HG03354 (cell line): ENCODE measurements at regions not wholly inside any gene's neighbourhood (a gene's known extent, or its start where the extent isn't known, plus 50 kb on each side); places are given as distances from the start of the nearest gene placed in this dataset.
"Not testable (repeated sequence)": the region's sequence is repeated elsewhere in the genome, so short reads cannot be mapped to it uniquely, and the experiment has no call there.

Experiments
- ATAC-seq: cut with Tn5 transposase; IDR thresholded peaks from one replicate; pipeline ENCODE4 v1.9.1; 2021; ENCODE audit warnings: mild to moderate bottlenecking; ENCODE audit not compliant: unreplicated experiment, poor library complexity, severe bottlenecking

GRCh38 chr16:10312008-10312407, 73.9 kb upstream of the ATF7IP2 start:
- no peak for ATAC-seq

- ATAC-seq, result peak; percentile 89
Measured at GRCh38 chr16:10312784-10313724, 72.8 kb upstream of the ATF7IP2 start.

DNA sequence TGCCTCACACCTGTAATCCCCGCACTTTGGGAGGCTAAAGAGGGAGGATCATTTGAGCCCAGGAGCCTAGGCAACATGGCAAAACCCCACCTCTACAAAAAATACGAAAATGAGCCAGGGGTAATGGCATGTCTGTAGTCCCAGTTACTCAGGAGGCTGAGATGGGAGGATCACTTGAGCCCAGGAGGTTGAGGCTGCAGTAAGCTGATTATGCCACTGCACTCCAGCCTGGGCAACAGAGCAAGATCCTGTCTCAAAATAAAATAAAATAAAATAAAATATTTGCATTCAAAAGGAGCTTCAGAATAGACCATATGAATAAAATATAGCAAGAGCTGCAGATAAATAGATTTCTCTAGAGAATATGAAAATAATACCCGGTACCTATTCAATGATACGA, 71.5 kb upstream of the ATF7IP2 start:
- no peak for ATAC-seq

- no peak for ATAC-seq
Measured at GRCh38 chr16:10314811-10315210, 71.0 kb upstream of the ATF7IP2 start.

GRCh38 chr16:10317425-10318001, 68.3 kb upstream of the ATF7IP2 start:
- no peak for ATAC-seq

GRCh38 chr16:10318798-10319500, 66.9 kb upstream of the ATF7IP2 start:
- ATAC-seq, result no peak

DNA sequence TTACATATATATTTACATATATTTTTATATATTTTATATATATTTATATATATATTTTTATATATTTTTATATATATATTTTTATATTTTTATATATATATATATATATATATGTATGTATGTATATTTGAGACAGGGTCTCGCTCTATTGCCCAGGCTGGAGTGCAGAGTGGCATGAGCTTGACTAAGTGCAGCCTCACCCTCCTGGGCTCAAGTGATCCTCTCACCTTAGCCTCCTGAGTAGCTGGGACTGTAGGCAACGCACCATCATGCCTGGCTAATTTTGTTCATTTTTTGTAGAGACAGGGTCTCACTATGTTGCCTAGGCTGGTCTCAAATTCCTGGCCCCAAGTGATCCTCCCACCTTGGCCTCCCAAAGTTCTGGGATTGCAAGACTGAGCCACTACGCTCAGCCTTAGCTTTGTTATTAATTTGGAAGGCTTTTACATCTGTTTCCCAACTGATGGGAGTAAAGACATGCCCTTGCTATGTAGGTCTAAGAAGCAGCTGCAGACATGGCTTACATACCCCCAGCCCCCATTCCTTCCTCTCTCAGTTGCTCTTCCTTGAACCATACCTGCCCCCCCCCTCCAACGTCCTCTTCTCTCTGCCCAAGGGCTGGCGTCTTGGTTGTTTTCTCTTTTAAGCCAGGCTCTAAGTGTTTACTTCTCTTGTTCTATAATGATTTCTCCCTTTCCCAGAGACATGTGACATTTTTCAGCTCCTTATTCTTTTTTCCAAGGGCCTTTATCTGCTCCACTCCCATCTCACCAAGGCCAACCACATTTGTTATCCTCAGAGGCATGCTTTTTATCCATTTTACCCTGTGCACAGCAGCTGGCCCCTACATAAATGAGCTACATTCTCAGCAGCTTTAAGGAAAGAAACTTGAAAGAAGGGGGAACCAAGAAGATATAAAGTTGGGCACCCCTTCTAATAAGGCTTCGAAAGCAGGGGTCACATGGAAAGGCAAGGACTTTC, 64.2 kb upstream of the ATF7IP2 start:
- no peak for ATAC-seq

- ATAC-seq, result no peak
Measured at GRCh38 chr16:10322723-10323527, 62.9 kb upstream of the ATF7IP2 start.

DNA sequence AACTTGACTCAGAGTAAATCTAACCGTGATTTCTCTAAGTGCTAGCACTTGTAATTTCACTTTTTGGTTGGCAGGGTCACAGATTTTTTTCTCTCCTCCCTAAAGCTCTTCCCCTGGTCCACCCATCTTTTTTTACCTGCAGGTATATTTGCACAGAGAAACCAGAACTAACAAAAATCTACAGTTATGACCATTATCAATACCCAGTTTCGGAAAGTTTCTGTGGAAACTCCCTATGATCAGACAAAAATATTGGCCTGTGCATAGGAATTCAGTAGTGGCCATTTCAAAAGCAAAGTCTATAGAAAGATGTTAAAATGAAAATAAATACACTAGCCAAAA, 62.4 kb upstream of the ATF7IP2 start:
- ATAC-seq, result no peak

DNA sequence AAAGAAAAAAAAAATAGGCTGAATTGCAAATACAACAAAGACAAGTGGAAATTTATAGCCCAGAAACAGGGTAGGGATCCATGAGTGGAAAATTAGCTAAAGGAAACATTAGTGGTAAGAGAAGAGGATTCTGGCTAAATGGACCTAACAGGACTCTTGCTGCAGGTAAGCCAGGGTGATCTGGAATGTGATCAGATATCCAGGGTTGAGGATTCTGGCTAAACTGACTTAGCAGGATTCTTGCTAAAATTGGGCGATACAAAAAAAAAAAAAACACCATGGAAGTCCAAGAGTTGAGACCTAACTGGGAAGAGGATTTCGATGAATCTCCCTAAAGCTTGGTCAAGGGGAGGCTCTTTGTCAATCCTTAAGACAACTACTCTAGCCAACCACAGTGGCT, 61.7 kb upstream of the ATF7IP2 start:
- ATAC-seq, result no peak

GRCh38 chr16:10325783-10326543, 59.9 kb upstream of the ATF7IP2 start:
- no peak for ATAC-seq

- ATAC-seq, result no peak
Measured at GRCh38 chr16:10326647-10327046, 59.2 kb upstream of the ATF7IP2 start.

- not testable (repeated sequence) for ATAC-seq
Measured at GRCh38 chr16:10328291-10328690, 57.6 kb upstream of the ATF7IP2 start.

GRCh38 chr16:10332241-10332640, 53.6 kb upstream of the ATF7IP2 start:
- ATAC-seq, result no peak

GRCh38 chr16:10332775-10333174, 53.1 kb upstream of the ATF7IP2 start:
- ATAC-seq, result no peak

DNA sequence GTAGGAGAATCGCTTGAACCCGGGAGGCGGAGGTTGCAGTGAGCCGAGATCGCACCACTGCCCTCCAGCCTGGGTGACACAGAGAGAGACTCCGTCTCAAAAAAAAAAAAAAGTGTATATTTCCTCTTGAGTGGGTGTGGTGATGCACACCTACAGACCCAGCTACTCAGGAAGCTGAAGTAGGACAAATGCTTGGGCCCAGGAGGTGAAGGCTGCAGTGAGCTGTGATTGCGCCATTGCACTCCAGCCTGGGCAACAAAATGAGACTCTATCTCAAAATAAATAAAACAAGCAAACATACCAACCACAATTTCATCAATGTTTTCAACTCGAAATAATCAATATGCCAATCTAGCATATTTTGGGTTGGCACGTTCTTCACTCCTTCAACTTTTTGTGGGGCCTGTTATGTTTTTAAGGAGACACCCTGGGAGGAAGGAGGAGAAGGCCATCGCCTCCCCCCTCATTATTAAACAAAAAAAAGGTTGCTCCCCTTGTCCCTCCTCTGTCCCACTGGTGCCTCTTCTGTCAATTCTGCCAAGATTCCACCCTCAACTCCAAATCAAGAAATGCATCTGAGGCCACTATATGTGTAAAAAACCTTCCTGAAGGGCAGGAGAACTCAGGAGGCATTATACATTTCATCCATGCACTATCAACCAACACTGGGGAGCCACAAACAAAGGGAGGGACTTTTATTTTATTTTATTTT, 52.4 kb upstream of the ATF7IP2 start:
- ATAC-seq, result no peak

DNA sequence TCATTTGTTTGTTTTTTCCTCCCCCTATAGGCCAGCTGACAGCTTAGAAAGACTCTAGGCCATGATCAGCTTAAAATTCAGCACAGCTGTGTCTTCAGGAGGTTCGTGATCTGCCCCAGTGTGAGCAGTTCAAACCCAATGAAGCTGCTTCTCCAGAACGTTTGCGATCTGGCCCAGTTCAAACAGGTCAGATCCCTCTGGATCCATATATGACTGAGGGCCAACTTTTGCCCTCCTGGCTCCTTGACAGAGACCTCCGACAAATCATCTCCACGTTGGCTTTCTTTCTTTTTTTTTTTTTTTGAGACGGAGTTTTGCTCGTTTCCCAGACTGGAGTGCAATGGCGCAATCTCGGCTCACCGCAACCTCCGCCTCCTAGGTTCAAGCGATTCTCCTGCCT, 50.2 kb upstream of the ATF7IP2 start:
- ATAC-seq, result no peak
